Heart left ventricle (tissue), 16 donors: ENCODE measurements at regions not wholly inside any gene's neighbourhood (a gene's known extent, or its start where the extent isn't known, plus 50 kb on each side); places are given as distances from the start of the nearest gene placed in this dataset.

Experiments
- ATAC-seq, 4 donors: fragments of 200-7000 bp; cut with Tn5 transposase; one replicate each; pipeline ENCODE4 v1.9.1; 2020 to 2022; ENCODE audit warnings: moderate library complexity in 4 of 4, mild to moderate bottlenecking in 3 of 4, moderate number of reproducible peaks in 1 of 4
- DNase-seq, 5 donors: peaks; one replicate each; pipeline ENCODE4 v3.0.0-alpha.2; 2020
- H3K27ac ChIP-seq, 12 donors: fragments of 200-600 bp; sonication (generic) in 4 of 12; one replicate each; pipeline versions ENCODE4 v1.5.0 to v1.8.0; 2016 to 2022; ENCODE audit warnings: mild to moderate bottlenecking in 2 of 12
- H3K27me3 ChIP-seq, 9 donors: fragments of 200-600 bp; sonication (generic) in 2 of 9; one replicate each; pipeline versions ENCODE4 v1.5.1 to v1.8.0; 2016 to 2022; ENCODE audit warnings: mild to moderate bottlenecking in 3 of 9
- H3K36me3 ChIP-seq, 9 donors: fragments of 200-600 bp; sonication (generic) in 2 of 9; one replicate each; pipeline versions ENCODE4 v1.5.0 to v1.8.0; 2018 to 2022; ENCODE audit warnings: mild to moderate bottlenecking in 2 of 9
- H3K4me1 ChIP-seq, 12 donors: fragments of 200-600 bp; sonication (generic) in 4 of 12; one replicate each; pipeline versions ENCODE4 v1.5.0 to v1.8.0; 2016 to 2022; ENCODE audit warnings: mild to moderate bottlenecking in 3 of 12
- H3K4me3 ChIP-seq, 12 donors: fragments of 200-600 bp; sonication (generic) in 4 of 12; one replicate each; pipeline versions ENCODE4 v1.5.0 to v1.8.0; 2017 to 2022; ENCODE audit warnings: mild to moderate bottlenecking in 9 of 12, moderate library complexity in 4 of 12
- H3K9me3 ChIP-seq, 12 donors: fragments of 200-600 bp; sonication (generic) in 4 of 12; one replicate each; pipeline versions ENCODE4 v1.5.0 to v1.8.0; 2016 to 2022; ENCODE audit warnings: mild to moderate bottlenecking in 1 of 12
- CTCF ChIP-seq, 12 donors: fragments of 200-600 bp; sonication (generic) in 4 of 12; IDR thresholded peaks; one replicate each; pipeline versions ENCODE4 v1.5.0 to v1.8.0; 2018 to 2022; ENCODE audit warnings: antibody characterized with exemption in 12 of 12, mild to moderate bottlenecking in 5 of 12
- POLR2A ChIP-seq, 2 donors: fragments of 450-650 bp; IDR thresholded peaks; one replicate each; pipeline ENCODE4 v1.6.1; 2017; ENCODE audit warnings: antibody characterized with exemption in 2 of 2, mild to moderate bottlenecking in 2 of 2, moderate library complexity in 2 of 2
- WGBS, 4 donors: extraction: QIAGEN DNeasy Blood & Tissue Kit in 2 of 4; methylation state at CpG; one replicate each; pipeline versions ENCODE4 v1.1.5 to v1.1.7; 2013 to 2018; 5-methylcytosine and 5-hydroxymethylcytosine counted together
- intact Hi-C, 10 donors: fragments of 100-400 bp; cut with DNase I; formaldehyde crosslinking; loops; one replicate each; pipeline versions ENCODE4 v1.11.1 to v1.14.2; 2022
- donor health status: ischemic (EF 13 %, LVEDD 7.1; RV severe dilation, severe dysfunction).
- donor health status: healthy with polysubstance abuse.
- donor health status: DM: no; HTN: yes; CAD: no.
- donor health status: DM: no; HTN: no; CAD: no.
- donor health status: ischemic (EF 25% LVEDD 6.9; RV normal size, moderate dysfunction).
- donor health status: ischemic (EF 25% LVEDD 5.7; RV mildly dilated, moderate dysfunction).
- donor health status: healthy.
- donor health status: DM: yes; HTN: yes; CAD: no.
- donor health status: ischemic (EF 35%, LVEDD 5.7; RV mildly dilated, moderate dysfunction).
- donor health status: nonischemic (EF 11% LVEDD 7.7; RV severe dilation, severe dysfunction).
- donor health status: DM: yes; HTN: yes; CAD: no.
- donor health status: PGD.
- donor health status: ischemic (EF 29% LVEDD 5.4; RV normal size, mild dysfunction).
- donor health status: nonischemic (EF 23%, LVEDD 6.1; RV moderate dilation, normal function).

- intact Hi-C loops, result no loop called here
- WGBS, 4 donors, result 74 to 82% (median 79%) methylated on average over 2 of the region's 2 CpGs
- Histone ChIP-seq H3K36me3 (no peaks in the 10 kb centered on the region), H3K27me3 (no peaks in the 10 kb centered on the region), H3K4me1 (no peaks in the 10 kb centered on the region), H3K4me3 (no peak overlapping the region), H3K27ac (no peak overlapping the region), H3K9me3 (peaks cover 0 to 3% (median 0%) of the 10 kb centered on the region in 12 donors)
- TF ChIP-seq CTCF (IDR thresholded peaks at IDR 0.05) (no peak), POLR2A (IDR thresholded peaks at IDR 0.05) (no peak)
- ATAC-seq, result no peak
- DNase-seq, result no peak
These were observed 234.6 kb downstream of the DMRT2 start for GRCh38 chr9:1284727-1285126.

- Histone ChIP-seq H3K4me1 (no peaks in the 10 kb centered on the region), H3K36me3 (no peaks in the 10 kb centered on the region), H3K4me3 (no peak overlapping the region), H3K27me3 (no peaks in the 10 kb centered on the region), H3K27ac (no peak overlapping the region), H3K9me3 (peaks cover 0 to 3% (median 0%) of the 10 kb centered on the region in 12 donors)
- intact Hi-C loops, result no loop called here
- WGBS, 4 donors, result 36 to 59% (median 44%) methylated on average over 3 of the region's 3 CpGs
- TF ChIP-seq CTCF (IDR thresholded peaks at IDR 0.05) (no peak), POLR2A (IDR thresholded peaks at IDR 0.05) (no peak)
- DNase-seq (no peak), ATAC-seq (no peak)
These were observed 235.4 kb downstream of the DMRT2 start for GRCh38 chr9:1285526-1285925.

- DNase-seq, result no peak
- no peak overlapping the region for H3K27ac ChIP-seq
- 38 to 51% (median 45%) methylated on average over 2 of the region's 2 CpGs for WGBS, 4 donors
- no peak for ATAC-seq
- H3K9me3 ChIP-seq, result peaks cover 0 to 3% (median 0%) of the 10 kb centered on the region in 12 donors
- H3K4me1 ChIP-seq, result no peaks in the 10 kb centered on the region
- intact Hi-C loops, result no loop called here
- no peak overlapping the region for H3K4me3 ChIP-seq
- H3K27me3 ChIP-seq, result no peaks in the 10 kb centered on the region
- TF ChIP-seq CTCF (IDR thresholded peaks at IDR 0.05) (no peak), POLR2A (IDR thresholded peaks at IDR 0.05) (no peak)
- no peaks in the 10 kb centered on the region for H3K36me3 ChIP-seq
These were observed 242.2 kb downstream of the DMRT2 start for GRCh38 chr9:1292384-1292783.

GRCh38 chr9:1294641-1295258, 244.6 kb downstream of the DMRT2 start:
- no peak for ATAC-seq
- Histone ChIP-seq H3K4me3 (no peak overlapping the region), H3K36me3 (no peaks in the 10 kb centered on the region), H3K9me3 (no peaks in the 10 kb centered on the region), H3K27ac (no peak overlapping the region), H3K4me1 (peaks cover 0 to 4% (median 0%) of the 10 kb centered on the region in 12 donors), H3K27me3 (no peaks in the 10 kb centered on the region)
- DNase-seq, result no peak
- intact Hi-C loops, result no loop called here
- 32 to 59% (median 46%) methylated on average over 3 of the region's 3 CpGs for WGBS, 4 donors
- TF ChIP-seq CTCF (IDR thresholded peaks at IDR 0.05) (no peak), POLR2A (IDR thresholded peaks at IDR 0.05) (no peak)
